OCI-LY7 (cell line): ENCODE measurements at regions not wholly inside any gene's neighbourhood (a gene's known extent, or its start where the extent isn't known, plus 50 kb on each side); places are given as distances from the start of the nearest gene placed in this dataset.

Experiments
- CTCF ChIP-seq: fragments of 200-600 bp; sonication (generic); conservative IDR thresholded peaks from 2 replicates; pipeline ENCODE4 v1.5.1; 2014; ENCODE audit warnings: mild to moderate bottlenecking, antibody characterized with exemption, low read length, moderate library complexity, mixed read lengths
- EZH2phosphoT487 ChIP-seq: fragments of 200-600 bp; sonication (generic); IDR thresholded peaks from 2 replicates; pipeline ENCODE4 v1.6.1; 2018; ENCODE audit warnings: low read depth, borderline replicate concordance, mild to moderate bottlenecking, mixed run types, antibody characterized with exemption, low read length, moderate library complexity, mixed read lengths

DNA sequence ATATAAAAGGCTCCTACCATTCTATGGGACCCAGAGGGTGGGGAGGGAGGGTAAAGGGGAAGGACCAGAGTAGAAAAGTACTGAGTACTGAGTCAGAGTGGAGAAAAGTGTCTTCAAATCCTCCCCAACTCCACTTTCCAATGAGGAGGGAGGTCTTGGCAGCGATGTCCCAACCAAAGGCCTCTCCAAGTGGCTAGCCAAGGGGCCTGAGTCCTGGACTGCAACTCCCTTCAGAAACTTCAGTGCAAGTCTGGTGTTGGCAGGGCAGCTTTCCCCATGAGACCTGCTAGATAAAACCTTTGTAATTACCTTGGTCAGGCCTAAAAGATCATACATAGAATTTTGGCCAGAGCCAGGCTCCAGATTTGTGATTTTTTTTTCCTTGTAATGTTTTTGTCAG is 111.3 kb upstream of the TNPO1 start:
- no peak for TF ChIP-seq CTCF
- TF ChIP-seq EZH2phosphoT487 = no peak
